ENCODE measurements at regions not wholly inside any gene's neighbourhood (a gene's known extent, or its start where the extent isn't known, plus 50 kb on each side); places are given as distances from the start of the nearest gene placed in this dataset.

GRCh38 chr3:137382005-137382594 lies 382.0 kb upstream of the SOX14 start:
- intact Hi-C loops (cut with micrococcal nuclease) = no loop called here
- H3K27ac Mint-ChIP-seq = no peak overlapping the region
- WGBS (ENCODE audit: insufficient coverage) = no CpG with 5 or more reads among the region's 3 CpGs

GRCh38 chr3:137385922-137386321 lies 378.2 kb upstream of the SOX14 start:
- no peaks in the 10 kb centered on the region for H3K36me3 Mint-ChIP-seq
- peaks cover 0 to 4% (median 3%) of the 10 kb centered on the region in 3 donors for H3K27me3 Mint-ChIP-seq (ENCODE audit: low read depth in 3 of 3)
- 100% methylated on average over 1 of the region's 1 CpG for WGBS (ENCODE audit: insufficient coverage)
- H3K9ac ChIP-seq (ENCODE audit: insufficient read depth, low read length, poor library complexity, severe bottlenecking) = no peak overlapping the region
- no peak for TF ChIP-seq CTCF (IDR thresholded peaks at IDR 0.05)
- H3K27me3 ChIP-seq (ENCODE audit: control insufficient read depth in 2 of 2, insufficient read depth in 2 of 2, low read length in 2 of 2) = no peaks in the 10 kb centered on the region
- intact Hi-C loops (cut with micrococcal nuclease) = no loop called here
- no peak overlapping the region for H3K4me3 ChIP-seq (replicated peaks in 1 of 3; ENCODE audit: low read depth in 2 of 3, low read length in 3 of 3)
- no peak overlapping the region for H3K27ac Mint-ChIP-seq
- H3K27ac ChIP-seq (ENCODE audit: low read depth in 1 of 2, low read length in 2 of 2) = no peak overlapping the region
- H3K36me3 ChIP-seq (replicated peaks in 1 of 2; ENCODE audit: control insufficient read depth in 1 of 2, insufficient read depth in 2 of 2, low read length in 2 of 2) = no peaks in the 10 kb centered on the region
- no peak overlapping the region for H3K4me3 Mint-ChIP-seq
- H3K9me3 ChIP-seq (replicated peaks in 1 of 2; ENCODE audit: control insufficient read depth in 1 of 2, insufficient read depth in 1 of 2, low read length in 2 of 2) = peaks cover 0 to 6% of the 10 kb centered on the region in 2 donors
- no peak overlapping the region for H3K4me2 ChIP-seq (replicated peaks; ENCODE audit: extremely low read depth, low read length, poor library complexity, severe bottlenecking)
- no peaks in the 10 kb centered on the region for H4K20me1 ChIP-seq (ENCODE audit: insufficient read depth, low read length)
- H3K4me1 Mint-ChIP-seq = no peaks in the 10 kb centered on the region
- no peaks in the 10 kb centered on the region for H3K4me1 ChIP-seq (ENCODE audit: control insufficient read depth in 1 of 2, insufficient read depth in 2 of 2, low read length in 2 of 2)
- peaks cover 0 to 10% (median 2%) of the 10 kb centered on the region in 7 donors for H3K9me3 Mint-ChIP-seq
- DNase-seq = no peak
- no peak overlapping the region for H2AFZ ChIP-seq (ENCODE audit: insufficient read depth, low read depth, low read length, poor library complexity, severe bottlenecking)
- no peaks in the 10 kb centered on the region for H3K79me2 ChIP-seq (ENCODE audit: insufficient read depth, low read length)

More at GRCh38 chr3:137382005-137382594, 382.0 kb upstream of the SOX14 start:
- Histone ChIP-seq H3K27ac (ENCODE audit: low read depth in 1 of 2, low read length in 2 of 2) (no peak overlapping the region), H3K4me2 (replicated peaks; ENCODE audit: extremely low read depth, low read length, poor library complexity, severe bottlenecking) (no peak overlapping the region), H3K9ac (ENCODE audit: insufficient read depth, low read length, poor library complexity, severe bottlenecking) (no peak overlapping the region), H3K9me3 (replicated peaks in 1 of 2; ENCODE audit: control insufficient read depth in 1 of 2, insufficient read depth in 1 of 2, low read length in 2 of 2) (peaks cover 4 to 11% of the 10 kb centered on the region in 2 donors), H4K20me1 (ENCODE audit: insufficient read depth, low read length) (no peaks in the 10 kb centered on the region), H3K79me2 (ENCODE audit: insufficient read depth, low read length) (no peaks in the 10 kb centered on the region), H3K36me3 (replicated peaks in 1 of 2; ENCODE audit: control insufficient read depth in 1 of 2, insufficient read depth in 2 of 2, low read length in 2 of 2) (no peaks in the 10 kb centered on the region), H3K4me3 (replicated peaks in 1 of 3; ENCODE audit: low read depth in 2 of 3, low read length in 3 of 3) (no peak overlapping the region), H3K4me1 (ENCODE audit: control insufficient read depth in 1 of 2, insufficient read depth in 2 of 2, low read length in 2 of 2) (no peaks in the 10 kb centered on the region), H3K27me3 (ENCODE audit: control insufficient read depth in 2 of 2, insufficient read depth in 2 of 2, low read length in 2 of 2) (no peaks in the 10 kb centered on the region), H2AFZ (ENCODE audit: insufficient read depth, low read depth, low read length, poor library complexity, severe bottlenecking) (no peak overlapping the region)
- Mint-ChIP-seq H3K36me3 (no peaks in the 10 kb centered on the region), H3K9me3 (peaks cover 3 to 11% (median 5%) of the 10 kb centered on the region in 7 donors), H3K4me3 (no peak overlapping the region), H3K4me1 (no peaks in the 10 kb centered on the region), H3K27me3 (ENCODE audit: low read depth in 3 of 3) (peaks cover under 1 to 3% (median 1%) of the 10 kb centered on the region in 3 donors)
- DNase-seq = no peak
- TF ChIP-seq CTCF (IDR thresholded peaks at IDR 0.05) = no peak

Data from CD14-positive monocyte (primary cell).